WTC11 (cell line): ENCODE measurements at regions not wholly inside any gene's neighbourhood (a gene's known extent, or its start where the extent isn't known, plus 50 kb on each side); places are given as distances from the start of the nearest gene placed in this dataset.

Source experiments
- ATAC-seq: fragments of 200-7000 bp; cut with Tn5 transposase; 2 replicates; pipeline ENCODE4 v1.10.0; 2021; ENCODE audit warnings: mild to moderate bottlenecking, moderate library complexity
- CTCF ChIA-PET: fragments of 300-600 bp; sonication (Branson Sonifier 250); formaldehyde crosslinking; loops from one replicate; lab custom pipeline; 2021; ENCODE audit warnings: antibody characterized with exemption; lab: Charles Lee
- POLR2A ChIA-PET: fragments of 350-600 bp; sonication (Branson Sonifier 250); formaldehyde crosslinking; loops from one replicate; lab custom pipeline; 2021; ENCODE audit warnings: antibody characterized with exemption; lab: Charles Lee
- DNase-seq: peaks from one replicate; pipeline ENCODE4 v3.0.0; 2021; ENCODE audit warnings: low spot score
- H3K27ac Mint-ChIP-seq: 2 replicates; pipeline ENCODE4 v1.8.0; 2021; ENCODE audit warnings: mixed read lengths
- H3K27me3 Mint-ChIP-seq: 2 replicates; pipeline ENCODE4 v1.8.0; 2021; ENCODE audit warnings: low read depth, mild to moderate bottlenecking, moderate library complexity, mixed read lengths
- H3K36me3 Mint-ChIP-seq: 2 replicates; pipeline ENCODE4 v1.8.0; 2021; ENCODE audit warnings: mixed read lengths
- H3K4me1 Mint-ChIP-seq: 2 replicates; pipeline ENCODE4 v1.8.0; 2022; ENCODE audit warnings: mixed read lengths
- H3K4me3 Mint-ChIP-seq: 2 replicates; pipeline ENCODE4 v1.8.0; 2021; ENCODE audit warnings: mild to moderate bottlenecking, moderate library complexity, mixed read lengths
- H3K9me3 Mint-ChIP-seq: 2 replicates; pipeline ENCODE4 v1.8.0; 2021; ENCODE audit warnings: mixed read lengths
- AFF4 ChIP-seq: sonication (generic); formaldehyde crosslinking; IDR thresholded peaks from 2 replicates; pipeline ENCODE4 v1.8.1; 2023; ENCODE audit warnings: mild to moderate bottlenecking, missing genetic modification reagents, borderline replicate concordance
- ARID4B ChIP-seq: sonication (generic); formaldehyde crosslinking; IDR thresholded peaks from 2 replicates; pipeline ENCODE4 v1.8.0; 2023; ENCODE audit warnings: missing genetic modification reagents, mild to moderate bottlenecking, borderline replicate concordance
- CTCF ChIP-seq: fragments of 200-600 bp; IDR thresholded peaks from 2 replicates; pipeline ENCODE4 v1.8.0; 2022; ENCODE audit warnings: antibody characterized with exemption
- E2F1 ChIP-seq: sonication (generic); formaldehyde crosslinking; IDR thresholded peaks from 2 replicates; pipeline ENCODE4 v1.8.0; 2022; ENCODE audit warnings: mild to moderate bottlenecking, missing genetic modification reagents
- FOXJ3 ChIP-seq: sonication (generic); formaldehyde crosslinking; IDR thresholded peaks from 2 replicates; pipeline ENCODE4 v1.9.0; 2021; ENCODE audit warnings: missing genetic modification reagents, mild to moderate bottlenecking, borderline replicate concordance
- FOXP4 ChIP-seq: sonication (generic); formaldehyde crosslinking; IDR thresholded peaks from 2 replicates; pipeline ENCODE4 v1.8.0; 2022; ENCODE audit warnings: mild to moderate bottlenecking, missing genetic modification reagents
- MAX ChIP-seq: sonication (generic); formaldehyde crosslinking; IDR thresholded peaks from 2 replicates; pipeline ENCODE4 v1.8.0; 2022; ENCODE audit warnings: mild to moderate bottlenecking, missing genetic modification reagents
- NFATC4 ChIP-seq: fragments of 250-450 bp; sonication (Bioruptor Pico); IDR thresholded peaks from 2 replicates; pipeline ENCODE4 v1.9.0; 2021; ENCODE audit warnings: mild to moderate bottlenecking
- NR3C1 ChIP-seq: sonication (generic); formaldehyde crosslinking; conservative IDR thresholded peaks from 2 replicates; pipeline ENCODE4 v1.8.1; 2023; ENCODE audit warnings: low read depth, mild to moderate bottlenecking, missing genetic modification reagents
- PRDM15 ChIP-seq: sonication (generic); formaldehyde crosslinking; IDR thresholded peaks from 2 replicates; pipeline ENCODE4 v1.8.0; 2022; ENCODE audit warnings: missing genetic modification reagents
- PREB ChIP-seq: sonication (generic); formaldehyde crosslinking; IDR thresholded peaks from 2 replicates; pipeline ENCODE4 v1.8.1; 2022; ENCODE audit warnings: mild to moderate bottlenecking, missing genetic modification reagents, moderate library complexity, borderline replicate concordance
- SMAD4 ChIP-seq: sonication (generic); formaldehyde crosslinking; IDR thresholded peaks from 2 replicates; pipeline ENCODE4 v1.8.0; 2022; ENCODE audit warnings: mild to moderate bottlenecking, missing genetic modification reagents
- TP53 ChIP-seq: sonication (generic); formaldehyde crosslinking; IDR thresholded peaks from 2 replicates; pipeline ENCODE4 v1.8.1; 2023; ENCODE audit warnings: mild to moderate bottlenecking, missing genetic modification reagents
- USF2 ChIP-seq: sonication (generic); formaldehyde crosslinking; IDR thresholded peaks from 2 replicates; pipeline ENCODE4 v1.8.1; 2023; ENCODE audit warnings: mild to moderate bottlenecking, missing genetic modification reagents, moderate library complexity
- ZNF121 ChIP-seq: sonication (generic); formaldehyde crosslinking; IDR thresholded peaks from 2 replicates; pipeline ENCODE4 v1.8.0; 2023; ENCODE audit warnings: missing genetic modification reagents
- ZSCAN18 ChIP-seq: fragments of 250-450 bp; sonication (Bioruptor Pico); IDR thresholded peaks from 2 replicates; pipeline ENCODE4 v2.1.2; 2022; ENCODE audit warnings: mild to moderate bottlenecking, moderate library complexity

GRCh38 chr5:87653242-87653641 is 240.5 kb upstream of the CCNH start:
- Mint-ChIP-seq H3K36me3 (no peaks in the 10 kb centered on the region), H3K27ac (no peak overlapping the region), H3K4me3 (no peak overlapping the region), H3K9me3 (no peaks in the 10 kb centered on the region), H3K4me1 (no peaks in the 10 kb centered on the region), H3K27me3 (no peaks in the 10 kb centered on the region)
- ATAC-seq (no peak), DNase-seq (no peak)
- ChIA-PET POLR2A (no interaction called here), CTCF (no interaction called here)
- TF ChIP-seq FOXP4 (CRISPR knock-in tag) (no peak), USF2 (CRISPR knock-in tag) (no peak), ZNF121 (CRISPR knock-in tag) (no peak), FOXJ3 (CRISPR knock-in tag) (no peak), SMAD4 (CRISPR knock-in tag) (no peak), AFF4 (CRISPR knock-in tag) (no peak), ARID4B (CRISPR knock-in tag) (no peak), MAX (CRISPR knock-in tag) (no peak), TP53 (CRISPR knock-in tag) (no peak), NFATC4 (CRISPR knock-in tag) (no peak), PRDM15 (CRISPR knock-in tag) (no peak), ZSCAN18 (CRISPR knock-in tag) (no peak), PREB (no peak), NR3C1 (CRISPR knock-in tag) (no peak), E2F1 (CRISPR knock-in tag) (no peak), CTCF (no peak)
